H1 (cell line): ENCODE measurements at regions not wholly inside any gene's neighbourhood (a gene's known extent, or its start where the extent isn't known, plus 50 kb on each side); places are given as distances from the start of the nearest gene placed in this dataset.
A peak's percentile ranks its signal among the peaks of the same experiment; 100 is the strongest.

Experiments used
- CTCF ChIA-PET: fragments of 300-600 bp; sonication (Branson Sonifier 250); formaldehyde crosslinking; loops from one replicate; lab custom pipeline; 2021; ENCODE audit not compliant: partially characterized antibody; lab: Charles Lee
- POLR2A ChIA-PET: fragments of 300-600 bp; sonication (Branson Sonifier 250); formaldehyde crosslinking; loops from one replicate; lab custom pipeline; 2021; ENCODE audit warnings: inconsistent platforms; ENCODE audit not compliant: partially characterized antibody; lab: Charles Lee
- DNase-seq, 2 experiments: peaks; one replicate each; pipeline versions ENCODE4 v3.0.0 to v3.0.0-alpha.2; 2010 to 2022; ENCODE audit warnings: low spot score in 2 of 2, low read depth in 1 of 2, mixed read lengths in 1 of 2
- FAIRE-seq: peaks from 2 replicates; lab custom pipeline; 2011; peaks lifted over from hg19 to GRCh38; lab: Jason Lieb, UNC
- H2AFZ ChIP-seq: 2 replicates; pipeline ENCODE4 v1.8.1; 2012; ENCODE audit warnings: low read length, inconsistent platforms
- H2AK5ac ChIP-seq: 2 replicates; pipeline ENCODE4 v1.6.1; 2013; ENCODE audit warnings: low read depth, low read length
- H2BK120ac ChIP-seq: replicated peaks from 2 replicates; pipeline ENCODE3; 2013; ENCODE audit warnings: low read depth, low read length, inconsistent platforms
- H2BK12ac ChIP-seq: 2 replicates; pipeline ENCODE4 v1.6.1; 2013; ENCODE audit warnings: low read depth, low read length
- H2BK15ac ChIP-seq: 2 replicates; pipeline ENCODE4 v1.6.1; 2013; ENCODE audit warnings: low read length
- H2BK20ac ChIP-seq: 2 replicates; pipeline ENCODE4 v1.6.1; 2013; ENCODE audit warnings: low read length
- H2BK5ac ChIP-seq: 2 replicates; pipeline ENCODE4 v1.6.1; 2013; ENCODE audit warnings: low read depth, low read length
- H3K14ac ChIP-seq: 2 replicates; pipeline ENCODE4 v1.6.1; 2013; ENCODE audit warnings: inconsistent platforms; ENCODE audit not compliant: insufficient read length
- H3K18ac ChIP-seq: 2 replicates; pipeline ENCODE4 v1.6.1; 2013; ENCODE audit warnings: low read length; ENCODE audit errors: extremely low read depth
- H3K23ac ChIP-seq: 2 replicates; pipeline ENCODE4 v1.6.1; 2013; ENCODE audit warnings: inconsistent platforms; ENCODE audit not compliant: insufficient read length
- H3K23me2 ChIP-seq: 2 replicates; pipeline ENCODE4 v1.6.1; 2013; ENCODE audit warnings: low read depth, low read length
- H3K27ac ChIP-seq: 2 replicates; pipeline ENCODE4 v1.6.1; 2011; ENCODE audit warnings: low read depth, low read length, inconsistent platforms
- H3K27me3 ChIP-seq, 4 experiments: replicated peaks in 1 of 4; 1 replicate in 1 of 4; 2 replicates in 3 of 4; pipeline versions ENCODE4 v1.6.1 to v1.8.1; 2011 to 2013; ENCODE audit warnings: low read length in 3 of 4, mild to moderate bottlenecking in 3 of 4, inconsistent platforms in 2 of 4, mixed read lengths in 2 of 4, moderate library complexity in 1 of 4; ENCODE audit not compliant: control insufficient read depth in 3 of 4, insufficient read depth in 3 of 4; ENCODE audit errors: extremely low read depth in 1 of 4
- H3K36me3 ChIP-seq, 4 experiments: 2 replicates each; pipeline versions ENCODE4 v1.6.1 to v1.8.1; 2011 to 2013; ENCODE audit warnings: mild to moderate bottlenecking in 4 of 4, low read length in 3 of 4, moderate library complexity in 2 of 4, control low read depth in 1 of 4, inconsistent platforms in 1 of 4; ENCODE audit not compliant: insufficient read depth in 4 of 4, control insufficient read depth in 2 of 4
- H3K4ac ChIP-seq: replicated peaks from 2 replicates; pipeline ENCODE3; 2013; ENCODE audit warnings: low read length, low read depth, mixed read lengths, inconsistent platforms; ENCODE audit not compliant: insufficient read length
- H3K4me1 ChIP-seq, 4 experiments: replicated peaks in 1 of 4; 1 replicate in 1 of 4; 2 replicates in 3 of 4; pipeline versions ENCODE4 v1.6.1 to v1.8.1; 2011 to 2013; ENCODE audit warnings: low read length in 3 of 4, inconsistent platforms in 2 of 4, mixed read lengths in 1 of 4; ENCODE audit not compliant: insufficient read depth in 4 of 4, control insufficient read depth in 3 of 4
- H3K4me2 ChIP-seq, 2 experiments: 2 replicates each; pipeline versions ENCODE4 v1.6.1 to v1.8.1; 2011 to 2013; ENCODE audit warnings: low read depth in 2 of 2, low read length in 2 of 2, control low read depth in 1 of 2, inconsistent platforms in 1 of 2, mild to moderate bottlenecking in 1 of 2; ENCODE audit not compliant: insufficient read depth in 1 of 2
- H3K4me3 ChIP-seq, 4 experiments: fragments of 200-600, 300-600 bp in 1 of 4; sonication (generic), shearing (Covaris generic), sonication (Bioruptor Twin) in 1 of 4; 2 replicates each; pipeline versions ENCODE4 v1.5.1 to v1.8.1; 2011 to 2016; ENCODE audit warnings: low read length in 4 of 4, low read depth in 3 of 4, control low read depth in 2 of 4, inconsistent platforms in 2 of 4, mild to moderate bottlenecking in 2 of 4, mixed read lengths in 1 of 4, moderate library complexity in 1 of 4; ENCODE audit not compliant: insufficient read depth in 2 of 4; ENCODE audit errors: extremely low read depth in 1 of 4
- H3K56ac ChIP-seq: replicated peaks from 2 replicates; pipeline ENCODE3; 2013; ENCODE audit warnings: low read depth, mild to moderate bottlenecking, mixed read lengths, low read length, inconsistent platforms; ENCODE audit not compliant: insufficient read length
- H3K79me1 ChIP-seq: 2 replicates; pipeline ENCODE4 v1.6.1; 2013; ENCODE audit warnings: low read depth, low read length, control low read depth
- H3K79me2 ChIP-seq, 2 experiments: 2 replicates each; pipeline versions ENCODE4 v1.6.1 to v1.8.1; 2012 to 2013; ENCODE audit warnings: low read length in 2 of 2, mild to moderate bottlenecking in 2 of 2, inconsistent platforms in 1 of 2; ENCODE audit not compliant: insufficient read depth in 2 of 2, control insufficient read depth in 1 of 2
- H3K9ac ChIP-seq, 4 experiments: replicated peaks in 1 of 4; 1 replicate in 1 of 4; 2 replicates in 3 of 4; pipeline versions ENCODE4 v1.6.1 to v1.8.1; 2011 to 2013; ENCODE audit warnings: low read depth in 3 of 4, low read length in 3 of 4, control low read depth in 2 of 4, mild to moderate bottlenecking in 2 of 4, moderate library complexity in 2 of 4, inconsistent platforms in 1 of 4; ENCODE audit errors: extremely low read depth in 1 of 4
- H3K9me3 ChIP-seq, 2 experiments: 2 replicates each; pipeline versions ENCODE4 v1.6.1 to v1.8.1; 2012 to 2013; ENCODE audit warnings: mild to moderate bottlenecking in 2 of 2, moderate library complexity in 2 of 2, control low read depth in 1 of 2, inconsistent platforms in 1 of 2, low read depth in 1 of 2, low read length in 1 of 2, mixed read lengths in 1 of 2; ENCODE audit not compliant: insufficient read depth in 2 of 2
- H4K20me1 ChIP-seq, 2 experiments: replicated peaks in 1 of 2; 2 replicates each; pipeline versions ENCODE3 to v1.8.1; 2011 to 2013; ENCODE audit warnings: inconsistent platforms in 2 of 2, low read length in 2 of 2, mild to moderate bottlenecking in 1 of 2; ENCODE audit not compliant: insufficient read depth in 2 of 2, control insufficient read depth in 1 of 2
- H4K5ac ChIP-seq: 2 replicates; pipeline ENCODE4 v1.6.1; 2013; ENCODE audit warnings: low read length, low read depth, mixed read lengths, inconsistent platforms; ENCODE audit not compliant: insufficient read length
- H4K8ac ChIP-seq: 2 replicates; pipeline ENCODE4 v1.8.0; 2013; ENCODE audit warnings: mild to moderate bottlenecking, moderate library complexity, low read length, inconsistent platforms; ENCODE audit not compliant: insufficient read depth; ENCODE audit errors: extremely low read depth
- H4K91ac ChIP-seq: replicated peaks from 2 replicates; pipeline ENCODE3; 2013; ENCODE audit warnings: low read length, mixed read lengths, inconsistent platforms; ENCODE audit not compliant: insufficient read length
- KDM5A ChIP-seq: fragments of 200-600 bp; IDR thresholded peaks from 2 replicates; pipeline ENCODE4 v1.7.1; 2012; ENCODE audit warnings: mild to moderate bottlenecking, low read length, inconsistent platforms, mixed read lengths
- MAFK ChIP-seq: IDR thresholded peaks from 2 replicates; pipeline ENCODE4 v1.6.1; 2012; ENCODE audit warnings: low read depth, mild to moderate bottlenecking, improper control_type of control experiment, low read length
- WGBS, 2 experiments: shearing (Covaris generic) in 1 of 2; methylation state at CpG; one replicate each; pipeline versions ENCODE4 v1.1.6 to v1.1.7; 2013 to 2015; ENCODE audit warnings: low lambda C conversion rate in 2 of 2, mixed read lengths in 2 of 2, inconsistent platforms in 1 of 2, low coverage in 1 of 2, missing lambda C conversion rate in 1 of 2; ENCODE audit not compliant: insufficient replicate concordance in 2 of 2, insufficient coverage in 1 of 2, insufficient read length in 1 of 2; ENCODE audit errors: extremely low coverage in 1 of 2, missing lambda C conversion rate in 1 of 2; 5-methylcytosine and 5-hydroxymethylcytosine counted together

DNA sequence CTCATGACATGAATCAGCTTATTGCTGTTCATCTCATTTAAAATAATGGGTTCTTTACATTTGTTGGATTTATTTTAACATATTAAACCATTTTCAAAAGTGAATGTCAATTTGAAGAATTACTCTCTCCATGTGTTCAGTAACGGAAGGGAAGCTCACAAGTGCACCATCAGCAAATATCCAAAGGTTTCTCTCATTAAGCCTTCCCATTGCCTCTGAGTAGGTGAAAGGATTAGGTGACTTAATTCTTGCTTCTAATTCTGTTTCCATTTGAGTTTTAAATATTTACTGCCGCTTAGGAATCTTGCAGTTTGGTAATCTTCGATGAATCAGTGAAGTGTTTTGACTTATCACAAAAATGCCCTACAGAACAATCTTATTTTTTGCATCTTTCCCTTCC lies 145.1 kb upstream of the NYAP2 start:
- POLR2A ChIA-PET, result no interaction called here
- Histone ChIP-seq H3K4me2 (no peak overlapping the region), H2BK5ac (no peak overlapping the region), H3K56ac (no peak overlapping the region), H3K4ac (no peak overlapping the region), H3K27me3 (no peaks in the 10 kb centered on the region), H2BK12ac (no peak overlapping the region), H3K18ac (no peak overlapping the region), H2BK120ac (no peak overlapping the region), H4K8ac (no peak overlapping the region), H2AFZ (0 out of 2 replicates have a peak overlapping the region, but pooled peaks have one; percentile 19), H3K4me3 (no peak overlapping the region), H2BK20ac (no peak overlapping the region), H3K9ac (no peak overlapping the region), H3K14ac (no peak overlapping the region), H3K79me1 (no peaks in the 10 kb centered on the region), H4K91ac (no peak overlapping the region), H3K23me2 (no peaks in the 10 kb centered on the region), H2BK15ac (no peak overlapping the region), H2AK5ac (no peak overlapping the region), H3K23ac (no peak overlapping the region), H3K36me3 (peaks cover 0 to 2% (median 0%) of the 10 kb centered on the region in 4 experiments; a peak in 1 of 8 replicates), H3K79me2 (no peaks in the 10 kb centered on the region), H4K20me1 (no peaks in the 10 kb centered on the region), H3K4me1 (no peaks in the 10 kb centered on the region; a peak in 1 of 7 replicates), H3K27ac (no peak overlapping the region), H4K5ac (no peak overlapping the region), H3K9me3 (no peaks in the 10 kb centered on the region; a peak in 1 of 4 replicates)
- DNase-seq (no peak), FAIRE-seq (no peak)
- peak; percentile 48; the same call in 1 of the 2 replicates for TF ChIP-seq MAFK
- TF ChIP-seq KDM5A, result no peak
- CTCF ChIA-PET, result interaction anchor here (1.2 to 1.6 kb wide), 4 partner anchors 10 to 117 kb away, joined by 4 to 6 read pairs (median 4); no protein-coding TSS in a partner anchor
- 77% methylated on average over 3 of the region's 3 CpGs; no CpG with 5 or more reads in 1 of the 2 experiments for WGBS, 2 experiments
